Psoas muscle (tissue), 7 donors: ENCODE measurements at regions not wholly inside any gene's neighbourhood (a gene's known extent, or its start where the extent isn't known, plus 50 kb on each side); places are given as distances from the start of the nearest gene placed in this dataset.

Source experiments
- ATAC-seq, 4 donors: fragments of 200-7000 bp; cut with Tn5 transposase; one replicate each; pipeline ENCODE4 v1.9.1; 2020; ENCODE audit warnings: moderate library complexity in 3 of 4, mild to moderate bottlenecking in 2 of 4
- DNase-seq, 2 donors: peaks; one replicate each; pipeline ENCODE4 v3.0.0-alpha.2; 2020
- H3K27ac ChIP-seq: fragments of 200-600 bp; one replicate; pipeline ENCODE4 v1.8.0; 2022
- H3K27me3 ChIP-seq, 3 donors: fragments of 200-600 bp in 1 of 3; one replicate each; pipeline versions ENCODE4 v1.6.1 to v1.8.0; 2013 to 2022; ENCODE audit warnings: low read length in 2 of 3, mild to moderate bottlenecking in 2 of 3, moderate library complexity in 1 of 3; ENCODE audit not compliant: insufficient read depth in 3 of 3
- H3K36me3 ChIP-seq, 2 donors: fragments of 200-600 bp in 1 of 2; one replicate each; pipeline versions ENCODE4 v1.6.1 to v1.8.0; 2013 to 2022; ENCODE audit warnings: low read depth in 1 of 2, mild to moderate bottlenecking in 1 of 2, moderate library complexity in 1 of 2; ENCODE audit not compliant: insufficient read depth in 1 of 2
- H3K4me1 ChIP-seq: fragments of 200-600 bp; one replicate; pipeline ENCODE4 v1.8.0; 2022
- H3K4me3 ChIP-seq: fragments of 200-600 bp; one replicate; pipeline ENCODE4 v1.8.0; 2022; ENCODE audit warnings: mild to moderate bottlenecking
- H3K9me3 ChIP-seq: fragments of 200-600 bp; one replicate; pipeline ENCODE4 v1.8.0; 2022
- WGBS, 3 donors: extraction: QIAGEN DNeasy Blood & Tissue Kit; methylation state at CpG; one replicate each; pipeline versions ENCODE4 v1.1.6 to v1.1.7; 2013; 5-methylcytosine and 5-hydroxymethylcytosine counted together
- intact Hi-C, 2 donors: fragments of 100-400 bp; cut with DNase I; formaldehyde crosslinking; loops; one replicate each; pipeline versions ENCODE4 v1.11.0 to v1.14.2; 2022
- TF ChIP-seq, protein P1 (sequence below): fragments of 200-600 bp; IDR thresholded peaks from one replicate; pipeline ENCODE4 v1.8.0; 2022; ENCODE audit warnings: antibody characterized with exemption
- donor health status: healthy with polysubstance abuse.
- donor health status: DM: no; HTN: no; CAD: no; lungs with moderate emphysema.
- donor health status: Bipolar disorder and iron deficiency.
- donor health status: healthy.
- donor health status: DM: yes; HTN: yes; CAD: no.
- donor health status: DM: no; HTN: no; CAD: no.
- donor health status: DM: yes; HTN: yes; CAD: no.

GRCh38 chr13:111650626-111651025 is 330.2 kb downstream of the TEX29 start:
- Histone ChIP-seq H3K27ac (no peak overlapping the region), H3K4me3 (no peak overlapping the region), H3K4me1 (no peaks in the 10 kb centered on the region), H3K9me3 (no peaks in the 10 kb centered on the region), H3K36me3 (no peaks in the 10 kb centered on the region), H3K27me3 (peaks cover 0 to 9% (median 0%) of the 10 kb centered on the region in 3 donors)
- ATAC-seq (no peak), DNase-seq (no peak)
- intact Hi-C loops = no loop called here
- TF ChIP-seq, protein P1, sequence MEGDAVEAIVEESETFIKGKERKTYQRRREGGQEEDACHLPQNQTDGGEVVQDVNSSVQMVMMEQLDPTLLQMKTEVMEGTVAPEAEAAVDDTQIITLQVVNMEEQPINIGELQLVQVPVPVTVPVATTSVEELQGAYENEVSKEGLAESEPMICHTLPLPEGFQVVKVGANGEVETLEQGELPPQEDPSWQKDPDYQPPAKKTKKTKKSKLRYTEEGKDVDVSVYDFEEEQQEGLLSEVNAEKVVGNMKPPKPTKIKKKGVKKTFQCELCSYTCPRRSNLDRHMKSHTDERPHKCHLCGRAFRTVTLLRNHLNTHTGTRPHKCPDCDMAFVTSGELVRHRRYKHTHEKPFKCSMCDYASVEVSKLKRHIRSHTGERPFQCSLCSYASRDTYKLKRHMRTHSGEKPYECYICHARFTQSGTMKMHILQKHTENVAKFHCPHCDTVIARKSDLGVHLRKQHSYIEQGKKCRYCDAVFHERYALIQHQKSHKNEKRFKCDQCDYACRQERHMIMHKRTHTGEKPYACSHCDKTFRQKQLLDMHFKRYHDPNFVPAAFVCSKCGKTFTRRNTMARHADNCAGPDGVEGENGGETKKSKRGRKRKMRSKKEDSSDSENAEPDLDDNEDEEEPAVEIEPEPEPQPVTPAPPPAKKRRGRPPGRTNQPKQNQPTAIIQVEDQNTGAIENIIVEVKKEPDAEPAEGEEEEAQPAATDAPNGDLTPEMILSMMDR = no peak
- WGBS, 3 donors = 53 to 67% (median 58%) methylated on average over 4 of the region's 4 CpGs

GRCh38 chr13:111652676-111653075 is 332.2 kb downstream of the TEX29 start:
- WGBS, 3 donors = 78 to 84% (median 83%) methylated on average over 6 of the region's 6 CpGs
- H3K4me3 ChIP-seq = no peak overlapping the region
- intact Hi-C loops = no loop called here
- peaks cover 0 to 9% (median 0%) of the 10 kb centered on the region in 3 donors for H3K27me3 ChIP-seq
- ATAC-seq (no peak), DNase-seq (no peak)
- no peaks in the 10 kb centered on the region for H3K9me3 ChIP-seq
- H3K27ac ChIP-seq = no peak overlapping the region
- H3K4me1 ChIP-seq = no peaks in the 10 kb centered on the region
- no peaks in the 10 kb centered on the region for H3K36me3 ChIP-seq
- TF ChIP-seq, protein P1 = no peak

DNA sequence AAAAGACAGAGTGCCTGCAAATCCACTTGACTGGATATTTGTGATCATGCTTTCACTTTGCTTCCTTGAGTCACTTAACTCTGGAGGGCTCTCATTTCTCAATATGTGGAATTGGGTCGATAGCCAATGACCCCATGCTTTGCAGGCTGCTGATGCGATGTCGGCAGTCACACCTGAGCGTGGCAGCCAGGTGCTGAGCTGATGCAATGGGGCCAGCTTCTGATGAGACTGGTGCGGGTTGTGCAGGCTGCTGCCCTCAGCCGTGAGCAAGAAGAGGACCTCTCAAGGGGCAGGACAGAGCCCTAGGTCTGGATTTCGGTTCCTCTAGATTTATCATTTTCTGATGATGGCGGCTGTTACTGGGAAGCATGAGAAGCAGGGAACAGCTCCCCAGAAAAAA is 334.1 kb downstream of the TEX29 start:
- no peak overlapping the region for H3K27ac ChIP-seq
- DNase-seq (no peak), ATAC-seq (no peak)
- intact Hi-C loops = no loop called here
- H3K9me3 ChIP-seq = no peaks in the 10 kb centered on the region
- H3K27me3 ChIP-seq = peaks cover 0 to 9% (median 0%) of the 10 kb centered on the region in 3 donors
- 90% methylated on average over 8 of the region's 8 CpGs for WGBS, 3 donors
- no peak overlapping the region for H3K4me3 ChIP-seq
- no peaks in the 10 kb centered on the region for H3K4me1 ChIP-seq
- TF ChIP-seq, protein P1 = no peak
- no peaks in the 10 kb centered on the region for H3K36me3 ChIP-seq

DNA sequence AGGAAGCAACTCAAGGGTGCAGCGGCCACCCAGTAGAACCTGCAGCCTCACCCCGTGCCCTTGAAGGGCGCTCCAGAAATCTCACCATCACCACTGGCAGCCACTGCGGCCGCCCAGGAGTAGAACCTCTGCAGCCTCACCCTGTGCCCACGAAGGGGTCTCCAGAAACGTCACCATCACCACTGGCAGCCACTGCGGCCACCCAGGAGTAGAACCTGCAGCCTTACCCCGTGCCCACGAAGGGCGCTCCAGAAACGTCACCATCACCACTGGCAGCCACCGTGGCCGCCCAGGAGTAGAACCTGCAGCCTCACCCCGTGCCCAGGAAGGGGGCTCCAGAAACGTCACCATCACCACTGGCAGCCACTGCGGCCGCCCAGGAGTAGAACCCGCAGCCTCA is 336.0 kb downstream of the TEX29 start:
- H3K27ac ChIP-seq = no peak overlapping the region
- no peaks in the 10 kb centered on the region for H3K36me3 ChIP-seq
- intact Hi-C loops = no loop called here
- H3K4me3 ChIP-seq = no peak overlapping the region
- peaks cover 0 to 9% (median 0%) of the 10 kb centered on the region in 3 donors for H3K27me3 ChIP-seq
- TF ChIP-seq, protein P1 = no peak
- DNase-seq = no peak
- no peaks in the 10 kb centered on the region for H3K4me1 ChIP-seq
- WGBS, 3 donors = 82 to 92% (median 88%) methylated on average over 18 to 19 of the region's 19 CpGs
- H3K9me3 ChIP-seq = no peaks in the 10 kb centered on the region
- ATAC-seq = no peak

- Histone ChIP-seq H3K9me3 (no peaks in the 10 kb centered on the region), H3K36me3 (no peaks in the 10 kb centered on the region), H3K4me1 (no peaks in the 10 kb centered on the region), H3K27me3 (peaks cover 0 to 5% (median 0%) of the 10 kb centered on the region in 3 donors), H3K27ac (no peak overlapping the region), H3K4me3 (no peak overlapping the region)
- intact Hi-C loops = no loop called here
- DNase-seq = no peak
- WGBS, 3 donors = 93 to 97% (median 95%) methylated on average over 5 of the region's 5 CpGs
- TF ChIP-seq, protein P1 = no peak
- no peak for ATAC-seq
These were observed 336.6 kb downstream of the TEX29 start for GRCh38 chr13:111657013-111657412.
